H54 (cell line): ENCODE measurements at regions not wholly inside any gene's neighbourhood (a gene's known extent, or its start where the extent isn't known, plus 50 kb on each side); places are given as distances from the start of the nearest gene placed in this dataset.
A peak's percentile ranks its signal among the peaks of the same experiment; 100 is the strongest.
"Not testable (repeated sequence)": the region's sequence is repeated elsewhere in the genome, so short reads cannot be mapped to it uniquely, and the experiment has no call there.

Experiments used
- DNase-seq: peaks from one replicate; pipeline ENCODE4 v3.0.0; 2011; ENCODE audit warnings: low spot score, mixed read lengths; ENCODE audit not compliant: insufficient read length
- FAIRE-seq: peaks from 3 replicates; lab custom pipeline; 2011; peaks lifted over from hg19 to GRCh38; lab: Jason Lieb, UNC
- POLR2A ChIP-seq: IDR thresholded peaks from 2 replicates; pipeline ENCODE4 v1.6.1; 2011; ENCODE audit warnings: low read depth, mild to moderate bottlenecking, low read length

DNA sequence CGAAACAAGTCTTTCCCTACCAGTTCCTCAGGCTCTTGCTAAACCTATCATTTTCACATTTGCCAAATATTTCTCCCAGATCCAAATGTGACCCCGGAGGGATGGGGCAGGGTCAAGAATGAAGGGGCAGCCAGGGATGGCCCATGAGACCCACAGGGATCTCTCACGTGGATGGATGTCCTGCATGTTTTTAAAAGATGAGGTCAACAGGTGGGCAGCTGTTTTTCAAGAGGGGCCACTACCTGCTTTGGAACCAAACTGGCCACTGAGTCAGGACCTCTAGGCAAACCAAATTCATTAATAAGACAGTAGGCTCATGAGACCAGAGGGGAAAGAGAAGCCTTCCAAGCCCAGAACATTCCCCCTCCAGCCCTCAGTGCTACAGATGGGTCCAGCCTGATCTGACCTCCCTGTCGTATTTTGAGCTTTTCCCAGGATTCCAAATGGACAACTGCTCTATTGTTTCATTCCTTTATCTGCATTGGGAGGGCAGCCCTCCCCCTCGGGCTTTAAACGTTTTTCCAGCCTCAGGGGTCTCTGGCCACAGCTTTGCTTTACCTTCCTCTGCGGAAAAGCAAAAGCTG lies 252.5 kb upstream of the IRF2BP2 start:
- FAIRE-seq, result no peak

DNA sequence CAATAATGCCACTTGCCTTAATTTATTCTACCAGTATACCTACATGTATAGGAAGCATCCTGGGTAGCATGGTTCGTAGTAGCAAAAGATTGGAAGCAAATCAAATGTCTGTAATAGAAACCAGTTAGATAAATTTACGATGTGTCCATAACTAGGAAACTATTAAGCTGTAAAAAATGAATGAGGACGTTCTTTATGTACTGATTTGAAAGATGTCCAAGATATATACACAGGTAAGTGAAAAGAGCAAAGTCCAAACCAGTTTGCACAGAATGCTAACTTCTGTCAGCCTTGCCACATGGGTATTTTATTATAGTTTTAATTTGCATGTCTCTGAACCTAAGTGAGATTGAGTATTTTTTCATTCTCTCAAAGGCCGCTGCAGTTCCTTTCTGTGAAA lies 251.8 kb upstream of the IRF2BP2 start:
- DNase-seq, result no peak

More for the DNA sequence above, 252.5 kb upstream of the IRF2BP2 start:
- no peak for DNase-seq
- no peak for TF ChIP-seq POLR2A

DNA sequence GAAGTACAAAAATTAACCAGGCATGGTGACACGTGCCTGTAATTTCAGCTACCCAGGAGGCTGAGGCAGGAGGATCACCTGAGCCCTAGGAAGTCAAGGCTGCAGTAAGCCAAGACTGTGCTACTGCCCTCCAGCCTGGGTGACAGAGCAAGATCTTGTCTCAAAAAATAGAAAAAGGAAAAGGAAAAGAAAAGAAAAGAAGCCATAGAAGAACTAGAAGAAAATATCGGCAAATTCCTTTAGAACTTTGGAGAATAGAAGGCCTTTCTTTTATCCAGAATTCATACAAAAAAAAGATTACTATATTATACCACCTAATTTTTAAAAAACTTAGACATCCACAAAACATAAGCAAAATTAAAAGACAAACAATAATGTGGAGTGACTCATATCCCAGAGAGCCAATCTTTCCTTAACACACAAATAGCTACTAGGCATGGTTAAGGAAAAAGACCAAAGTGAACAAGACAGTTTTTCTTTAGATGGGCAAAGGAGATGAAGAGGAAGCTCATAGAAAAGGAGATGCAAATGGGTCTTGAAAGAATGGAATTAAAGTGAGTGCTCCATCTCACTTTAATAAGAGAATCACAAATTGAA lies 251.1 kb upstream of the IRF2BP2 start:
- FAIRE-seq (no peak), DNase-seq (no peak)
- TF ChIP-seq POLR2A, result no peak

More for the DNA sequence above, 251.8 kb upstream of the IRF2BP2 start:
- no peak for TF ChIP-seq POLR2A
- FAIRE-seq, result no peak

DNA sequence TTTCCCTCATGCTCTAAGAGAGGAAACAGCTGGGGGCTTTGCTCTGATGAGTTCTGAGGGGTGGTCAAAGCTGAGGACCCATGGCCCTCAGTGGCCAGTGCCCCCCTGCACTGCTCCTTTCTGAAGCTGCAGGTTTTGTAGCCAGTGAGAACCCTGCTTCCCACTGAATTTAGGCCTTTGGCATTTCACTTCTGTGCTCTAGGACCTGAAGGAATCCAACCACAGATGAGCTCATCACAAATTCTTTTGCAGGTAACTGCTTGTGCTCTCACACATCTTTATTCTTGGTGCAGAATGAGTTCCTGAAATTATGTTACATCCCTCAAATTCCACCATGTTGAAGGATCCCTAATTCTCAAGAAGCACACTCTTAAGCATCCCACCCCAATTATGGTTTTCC lies 248.7 kb upstream of the IRF2BP2 start:
- FAIRE-seq, result no peak
- no peak for DNase-seq
- TF ChIP-seq POLR2A, result no peak

DNA sequence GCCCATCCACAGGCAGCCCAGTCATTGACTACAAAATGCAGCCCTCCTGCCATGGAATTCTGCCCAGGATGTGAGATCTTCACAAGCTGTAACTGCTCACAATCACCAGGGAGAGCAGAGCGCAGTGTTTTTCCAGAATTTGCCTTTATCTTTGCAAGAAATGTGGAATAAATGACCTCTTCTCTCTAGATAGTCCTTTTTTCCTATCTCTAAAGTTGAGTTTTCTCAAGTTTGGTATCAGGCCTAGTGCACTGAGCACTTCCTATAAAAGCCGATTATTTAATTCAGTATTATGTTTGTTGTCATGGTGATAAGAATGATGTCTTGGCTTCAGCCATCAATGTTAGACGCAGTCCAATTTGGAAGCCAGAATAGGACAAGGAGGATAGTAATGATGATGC lies 246.9 kb upstream of the IRF2BP2 start:
- no peak for DNase-seq
- no peak for TF ChIP-seq POLR2A
- FAIRE-seq, result no peak

DNA sequence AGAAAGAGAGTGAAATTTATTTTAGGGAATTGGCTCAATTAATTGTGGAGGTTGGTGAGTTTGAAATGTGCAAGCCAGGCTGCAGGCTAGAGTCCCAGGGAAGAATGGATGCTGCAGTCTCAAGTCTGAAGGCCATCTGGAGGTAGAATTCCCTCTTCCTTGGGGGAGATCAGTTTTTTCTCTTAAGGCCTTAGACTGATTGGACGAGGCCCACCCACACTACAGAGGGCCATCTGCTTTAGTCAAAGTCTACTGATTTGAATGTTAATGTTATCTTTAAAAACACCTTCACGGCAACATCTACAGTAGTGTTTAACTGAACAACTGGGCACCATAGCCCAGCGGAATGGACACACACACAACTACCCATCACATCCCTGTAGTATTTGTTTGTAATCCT lies 245.9 kb upstream of the IRF2BP2 start:
- no peak for FAIRE-seq
- no peak for DNase-seq
- TF ChIP-seq POLR2A, result no peak

DNA sequence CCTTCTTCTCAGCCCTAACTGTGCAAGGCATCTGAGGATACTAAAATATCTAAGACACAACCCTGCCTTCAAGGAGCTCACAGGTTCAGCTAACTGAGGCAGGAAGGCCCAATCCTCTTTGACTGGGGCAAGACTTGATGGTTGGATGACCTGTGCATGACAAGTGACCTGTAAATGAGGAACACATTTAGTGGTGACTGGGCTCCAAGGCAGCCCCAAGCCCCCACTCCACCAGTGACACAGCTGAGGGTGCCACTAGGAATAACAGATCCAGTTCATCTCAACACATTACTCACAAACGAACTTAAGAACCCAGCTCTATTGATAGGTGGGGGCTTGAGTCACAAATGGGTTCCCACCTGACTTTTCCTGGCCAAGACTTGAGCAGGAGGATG lies 244.7 kb upstream of the IRF2BP2 start:
- FAIRE-seq (no peak), DNase-seq (no peak)
- no peak for TF ChIP-seq POLR2A

DNA sequence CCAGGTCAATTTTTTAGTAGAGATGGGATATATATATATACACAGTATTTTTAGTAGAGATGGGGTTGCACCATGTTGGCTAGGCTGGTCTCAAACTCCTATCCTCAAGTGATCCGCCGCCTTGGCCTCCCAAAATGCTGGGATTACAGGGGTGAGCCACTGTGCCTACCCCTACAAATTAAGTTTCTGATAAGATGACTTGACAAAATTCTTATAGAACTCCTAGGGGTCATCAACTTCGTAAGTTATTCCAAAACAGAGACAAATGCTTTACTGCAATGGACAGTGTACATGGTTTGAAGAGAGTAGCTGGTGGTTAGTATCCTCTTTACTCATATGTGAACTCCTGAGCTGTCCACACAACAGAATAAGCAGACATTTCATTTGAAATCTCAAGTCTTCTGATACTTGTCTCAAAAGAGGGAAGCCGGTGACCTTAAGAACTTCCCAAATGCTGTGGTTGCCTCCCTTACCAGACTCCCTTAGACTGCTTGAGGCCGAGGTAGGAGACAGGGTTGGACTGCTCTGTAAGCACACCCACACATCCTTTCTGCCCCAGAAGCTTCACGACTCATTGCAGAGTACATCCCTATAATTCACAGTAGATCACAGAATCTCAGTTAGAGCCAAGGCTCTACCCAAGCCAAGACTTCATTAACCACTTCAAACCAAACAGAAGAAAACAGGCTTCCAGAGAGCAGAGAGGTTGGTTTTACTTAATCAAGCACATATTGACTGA lies 244.1 kb upstream of the IRF2BP2 start:
- no peak for FAIRE-seq
- no peak for DNase-seq
- no peak for TF ChIP-seq POLR2A

DNA sequence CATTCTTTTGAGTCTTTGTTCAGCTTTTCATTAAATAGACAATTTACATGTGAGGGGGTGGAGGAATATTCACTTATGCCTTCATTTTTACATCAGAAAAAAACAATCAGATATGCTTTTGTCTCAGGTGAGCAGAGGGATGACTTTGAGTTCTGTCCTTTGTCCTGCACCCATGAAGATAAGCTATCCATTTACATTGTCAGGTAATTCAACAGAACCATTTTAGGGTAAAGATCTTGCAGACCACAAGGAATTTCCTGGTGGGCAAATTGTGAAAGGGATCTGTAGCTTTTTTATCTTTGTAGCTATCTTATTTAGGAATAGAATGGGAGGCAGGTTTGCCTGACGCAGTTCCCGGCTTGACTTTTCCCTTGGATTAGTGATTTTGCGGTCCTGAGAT lies 242.7 kb upstream of the IRF2BP2 start:
- FAIRE-seq (no peak), DNase-seq (no peak)
- no peak for TF ChIP-seq POLR2A

DNA sequence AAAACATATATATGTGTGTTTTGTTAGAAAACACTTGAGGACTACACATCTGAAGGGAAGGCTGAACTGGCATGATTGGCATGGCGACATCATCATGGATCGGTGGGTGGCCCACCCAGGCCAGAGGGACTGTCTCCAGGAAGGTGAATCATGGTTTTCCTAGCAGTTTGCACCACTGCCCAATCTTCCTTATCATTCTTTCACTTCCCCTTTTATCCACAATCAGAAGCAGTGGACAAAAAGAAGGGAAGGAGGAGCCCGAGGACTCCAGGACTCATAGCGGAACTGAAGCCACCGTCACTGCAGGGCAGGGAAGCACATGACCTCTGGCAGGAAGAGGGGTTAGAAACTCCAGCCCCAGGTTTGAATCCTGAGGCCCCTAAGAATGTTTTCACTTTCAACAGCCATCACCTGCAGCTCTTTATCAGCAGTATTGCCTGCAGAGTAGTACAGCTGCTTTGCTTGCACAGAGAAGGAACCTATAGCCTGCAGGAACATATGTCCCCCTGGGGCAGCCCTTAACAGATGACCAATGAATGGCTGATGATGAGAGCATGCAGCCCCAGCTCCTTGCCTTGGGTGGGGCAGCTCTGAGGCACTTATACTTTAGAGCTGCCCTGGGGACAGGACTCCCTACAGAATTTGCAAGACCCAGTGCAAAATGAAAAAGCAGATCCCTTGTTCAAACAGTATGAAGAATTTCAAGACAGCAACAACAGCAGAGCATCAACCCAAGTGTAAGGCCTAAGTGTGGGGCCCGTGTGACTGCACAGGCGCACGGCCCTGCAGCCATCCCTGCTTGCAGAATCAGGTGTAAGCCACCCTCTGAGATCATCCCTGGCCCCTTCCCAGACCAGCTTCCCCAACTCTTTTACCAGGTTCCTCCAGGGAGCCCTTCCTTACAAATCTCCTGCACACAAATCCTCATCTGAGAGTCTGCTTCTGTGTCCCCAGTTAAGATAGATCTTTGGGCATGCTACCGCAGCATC lies 241.8 kb upstream of the IRF2BP2 start:
- TF ChIP-seq POLR2A, result no peak
- FAIRE-seq (no peak), DNase-seq (peak; percentile 31)

DNA sequence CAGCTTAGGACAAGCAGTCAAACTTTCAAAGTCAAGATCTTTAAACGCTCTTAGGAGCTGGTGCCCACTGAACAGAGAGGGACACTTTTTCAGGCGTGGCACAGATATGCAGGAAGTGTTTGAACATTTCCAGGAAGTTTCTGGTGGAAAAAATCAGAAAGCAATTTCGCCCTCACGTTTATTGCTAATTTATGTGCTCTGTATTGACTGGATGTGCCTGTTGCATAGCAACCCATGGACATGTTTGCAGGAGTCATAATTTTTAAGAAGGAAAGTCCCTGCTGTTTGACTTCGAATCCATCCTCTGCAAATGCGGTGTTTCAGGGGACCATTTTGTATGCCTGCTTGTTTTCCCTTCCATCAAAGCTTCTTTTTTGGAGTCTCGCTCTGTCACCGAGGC lies 239.9 kb upstream of the IRF2BP2 start:
- DNase-seq, result no peak
- no peak for TF ChIP-seq POLR2A
- no peak for FAIRE-seq

DNA sequence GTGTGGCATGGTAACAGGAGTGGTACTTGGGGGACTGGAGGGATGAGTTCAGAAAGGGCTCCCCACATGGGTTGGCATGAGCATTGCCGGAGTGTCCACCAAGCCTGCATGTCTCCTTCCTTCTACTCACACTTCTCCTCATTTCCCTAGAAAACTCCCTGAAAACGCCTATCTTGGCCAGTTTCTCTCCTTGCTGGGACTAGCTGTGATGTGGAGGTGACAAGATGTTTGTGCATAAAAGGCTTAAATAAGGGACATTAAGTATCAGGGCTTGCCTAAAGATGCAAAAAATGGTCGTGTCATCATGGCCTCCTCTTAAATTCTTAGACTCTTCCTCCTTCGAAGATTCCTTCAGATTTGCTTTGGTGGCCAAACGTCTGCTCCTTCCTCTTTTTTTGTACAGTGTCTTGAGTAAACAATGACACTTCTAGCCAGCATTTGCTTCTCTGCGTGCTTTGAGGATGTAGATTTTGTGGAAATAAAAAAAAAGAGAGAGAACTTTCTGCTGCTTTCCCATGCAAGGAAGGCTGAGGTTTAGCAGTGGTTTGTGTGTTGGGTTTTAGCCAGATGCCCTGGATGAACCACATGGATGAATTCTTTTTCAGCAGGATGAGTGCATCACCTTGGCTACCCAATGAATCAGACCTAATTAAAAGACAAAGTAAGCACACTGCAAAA lies 239.1 kb upstream of the IRF2BP2 start:
- no peak for TF ChIP-seq POLR2A
- no peak for DNase-seq
- no peak for FAIRE-seq

DNA sequence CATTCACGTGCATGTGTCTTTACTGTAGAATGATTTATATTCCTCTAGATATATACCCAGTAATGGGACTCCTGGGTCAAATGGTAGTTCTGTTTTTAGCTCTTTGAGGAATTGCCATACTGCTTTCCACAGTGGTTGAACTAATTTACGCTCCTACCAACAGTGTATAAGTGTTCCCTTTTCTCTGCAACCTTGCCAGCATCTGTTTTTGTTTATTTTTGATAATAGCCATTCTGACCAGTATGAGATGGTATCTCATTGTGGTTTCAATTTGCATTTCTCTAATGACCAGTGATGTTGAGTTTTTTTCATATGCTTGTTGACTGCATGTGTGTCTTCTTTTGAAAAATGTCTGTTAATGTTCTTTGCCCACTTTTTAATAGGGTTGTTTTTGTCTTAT lies 236.8 kb upstream of the IRF2BP2 start:
- not testable (repeated sequence) for DNase-seq, FAIRE-seq

DNA sequence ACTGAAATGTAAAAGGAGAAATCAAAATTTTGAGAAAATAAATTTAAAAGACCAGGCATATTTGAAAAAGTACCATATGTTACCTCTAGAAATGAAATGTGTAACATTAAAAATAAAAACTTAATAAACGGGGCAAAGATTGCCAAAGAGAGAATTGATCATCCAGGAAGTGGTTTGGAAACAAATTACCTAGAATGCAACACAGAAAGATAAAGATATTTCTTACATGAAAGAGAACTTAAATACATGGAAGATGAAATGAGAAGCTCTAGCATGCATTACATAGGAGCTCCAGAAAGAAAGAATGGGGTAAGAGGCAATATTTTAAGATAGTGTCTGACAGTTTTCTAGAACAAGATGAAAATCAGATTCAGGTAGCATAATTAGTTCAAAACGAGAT lies 235.9 kb upstream of the IRF2BP2 start:
- FAIRE-seq, result no peak
- no peak for TF ChIP-seq POLR2A
- DNase-seq, result no peak
